Adrenal gland (tissue), 5 donors: ENCODE measurements at regions not wholly inside any gene's neighbourhood (a gene's known extent, or its start where the extent isn't known, plus 50 kb on each side); places are given as distances from the start of the nearest gene placed in this dataset.

ENCODE experiments used
- CTCF ChIP-seq, 6 experiments: fragments of 450-650 bp in 4 of 6; fragments of 200-600 bp in 2 of 6; sonication (generic) in 1 of 6; IDR thresholded peaks; 1 replicate in 5 of 6; 2 replicates in 1 of 6; pipeline versions ENCODE4 v1.5.1 to v1.8.0; 2016 to 2021; ENCODE audit warnings: antibody characterized with exemption in 6 of 6, mild to moderate bottlenecking in 2 of 6, moderate library complexity in 1 of 6
- POLR2A ChIP-seq, 2 donors: fragments of 450-650 bp; IDR thresholded peaks; one replicate each; pipeline ENCODE4 v1.6.1; 2017; ENCODE audit warnings: antibody characterized with exemption in 2 of 2, mild to moderate bottlenecking in 2 of 2, moderate library complexity in 1 of 2
- donor health status: DM: no; HTN: no; CAD: no.

DNA sequence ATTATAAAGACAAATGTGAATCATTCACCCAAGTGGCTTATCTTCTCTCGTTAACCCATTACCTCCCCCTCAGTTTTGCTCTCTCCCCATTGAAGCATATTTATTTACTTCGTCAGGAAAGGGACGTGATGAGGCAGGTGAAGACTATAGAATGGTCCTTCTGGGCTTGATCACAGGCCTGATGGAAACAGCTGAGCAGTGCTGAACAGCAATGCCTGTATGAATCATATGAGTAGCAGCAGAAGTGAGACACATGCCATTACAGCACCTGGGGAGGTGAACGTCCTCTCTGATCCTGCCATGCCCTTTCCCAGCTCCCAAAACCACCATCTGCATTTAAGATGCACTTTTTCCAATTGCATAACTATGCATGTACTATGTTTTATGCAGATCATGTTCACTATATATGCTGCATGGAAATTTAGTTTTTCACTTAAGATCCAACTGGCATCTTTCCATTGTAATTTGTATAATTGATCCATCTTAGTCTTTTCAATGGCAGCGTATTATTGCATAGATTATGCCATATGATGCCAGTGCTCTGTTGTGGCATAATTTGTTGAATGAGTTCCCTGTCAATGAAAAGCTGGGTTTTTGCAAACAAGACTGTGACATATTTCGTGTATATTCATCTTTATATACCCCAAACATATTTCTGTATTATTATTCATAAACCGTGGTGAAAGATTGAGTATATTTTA, 105.3 kb downstream of the CXCL12 start:
- TF ChIP-seq CTCF (IDR thresholded peaks at IDR 0.05) (no peak), POLR2A (IDR thresholded peaks at IDR 0.05) (no peak)
